HG02571 (cell line): ENCODE measurements at regions not wholly inside any gene's neighbourhood (a gene's known extent, or its start where the extent isn't known, plus 50 kb on each side); places are given as distances from the start of the nearest gene placed in this dataset.
"Not testable (repeated sequence)": the region's sequence is repeated elsewhere in the genome, so short reads cannot be mapped to it uniquely, and the experiment has no call there.

ENCODE experiments used
- ATAC-seq: cut with Tn5 transposase; IDR thresholded peaks from one replicate; pipeline ENCODE4 v1.9.1; 2021; ENCODE audit warnings: mild to moderate bottlenecking, moderate library complexity; ENCODE audit not compliant: unreplicated experiment

DNA sequence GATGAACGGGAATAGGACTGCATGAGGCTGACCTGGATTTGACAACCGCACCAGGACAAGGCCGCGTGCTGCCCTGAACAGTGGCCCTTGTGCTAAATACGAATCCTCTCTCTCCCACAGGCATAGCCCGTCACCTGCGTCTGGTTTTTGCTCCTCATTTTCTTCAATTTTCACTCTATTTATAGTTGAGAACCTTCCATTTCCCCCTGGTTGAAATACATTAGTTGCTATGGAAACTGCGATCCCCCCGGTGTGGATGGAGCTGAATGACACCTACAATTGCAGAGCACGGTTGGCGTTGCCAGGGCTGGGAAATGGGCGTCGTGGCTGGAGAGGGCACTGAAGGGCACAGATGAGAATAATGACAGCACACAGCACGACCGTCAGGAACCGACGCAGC is 158.6 kb upstream of the PITRM1 start:
- ATAC-seq, result no peak

DNA sequence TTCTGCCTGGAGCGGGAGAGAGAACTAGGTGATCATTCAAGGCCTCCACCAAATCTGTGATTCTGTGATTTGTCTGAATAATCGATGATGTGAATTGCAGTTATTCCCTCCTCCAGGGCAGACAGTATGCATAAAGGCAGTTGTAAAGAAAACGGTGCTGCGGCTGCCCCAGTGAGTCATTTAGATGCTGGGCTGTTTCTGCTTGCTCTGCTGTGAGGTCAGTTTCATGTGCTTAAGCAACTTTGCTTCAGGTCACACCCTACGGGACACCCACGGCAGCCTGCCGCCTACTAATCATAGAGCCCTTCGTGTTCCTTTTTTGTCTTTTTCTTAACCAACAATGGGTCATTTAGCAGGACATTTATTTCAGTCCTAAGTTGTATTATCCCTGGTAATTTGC is 158.1 kb upstream of the PITRM1 start:
- ATAC-seq, result no peak

DNA sequence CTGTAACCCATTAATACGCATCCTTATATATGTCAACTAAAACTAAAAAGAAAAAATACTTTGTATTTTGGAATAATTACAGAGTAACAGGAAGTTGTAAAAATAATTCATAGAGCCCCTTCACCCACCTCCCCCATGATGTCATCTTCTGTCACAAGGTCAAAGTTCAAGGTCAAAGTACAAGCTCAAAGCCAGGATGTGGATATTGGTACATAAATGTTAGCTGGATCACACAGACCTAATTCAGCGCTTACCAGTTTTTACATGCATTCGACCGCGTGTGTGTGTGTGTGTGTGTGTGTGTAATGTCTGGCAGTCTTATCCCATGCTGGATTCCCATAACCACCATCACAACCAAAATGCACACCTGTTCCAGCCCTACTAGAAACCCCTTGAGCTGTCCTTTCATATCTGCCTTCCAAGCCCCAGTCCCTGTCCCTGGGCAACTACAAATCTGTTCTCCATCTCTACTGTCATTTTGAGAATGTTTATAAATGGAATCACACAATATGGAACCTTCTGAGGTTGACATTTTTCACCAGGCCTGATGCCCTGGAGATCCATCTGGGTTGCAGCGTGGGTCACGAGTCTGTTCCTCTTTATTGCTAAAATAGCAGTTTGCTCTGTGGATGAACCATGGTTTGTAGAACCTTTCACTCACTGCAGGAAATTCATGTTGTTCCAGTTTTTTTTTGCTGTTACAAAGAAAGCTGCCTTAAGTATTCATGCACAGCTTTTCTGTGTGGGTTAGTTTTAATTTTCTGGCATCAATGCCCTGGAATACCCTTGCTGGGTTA is 153.6 kb upstream of the PITRM1 start:
- no peak for ATAC-seq

DNA sequence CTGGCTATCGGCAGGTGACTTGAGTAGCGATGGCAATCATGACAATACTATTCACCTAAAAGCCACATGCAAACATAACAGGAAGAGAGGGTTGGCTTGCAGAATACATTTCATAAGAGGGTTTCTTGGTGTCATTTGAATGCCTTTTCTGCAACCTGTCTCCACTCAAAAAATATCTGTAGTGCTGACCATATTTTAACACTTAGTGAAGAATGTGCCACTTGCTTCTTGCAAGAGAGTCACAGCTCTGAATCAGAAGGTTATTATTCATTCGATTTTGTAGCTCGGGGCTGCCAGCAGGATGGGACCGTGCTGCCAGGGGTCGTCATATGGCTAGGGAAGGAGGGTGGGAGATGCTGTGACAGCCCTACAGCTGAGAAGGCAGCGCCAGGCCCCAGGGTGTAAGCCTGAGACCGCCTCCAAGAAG is 152.0 kb upstream of the PITRM1 start:
- ATAC-seq, result no peak

DNA sequence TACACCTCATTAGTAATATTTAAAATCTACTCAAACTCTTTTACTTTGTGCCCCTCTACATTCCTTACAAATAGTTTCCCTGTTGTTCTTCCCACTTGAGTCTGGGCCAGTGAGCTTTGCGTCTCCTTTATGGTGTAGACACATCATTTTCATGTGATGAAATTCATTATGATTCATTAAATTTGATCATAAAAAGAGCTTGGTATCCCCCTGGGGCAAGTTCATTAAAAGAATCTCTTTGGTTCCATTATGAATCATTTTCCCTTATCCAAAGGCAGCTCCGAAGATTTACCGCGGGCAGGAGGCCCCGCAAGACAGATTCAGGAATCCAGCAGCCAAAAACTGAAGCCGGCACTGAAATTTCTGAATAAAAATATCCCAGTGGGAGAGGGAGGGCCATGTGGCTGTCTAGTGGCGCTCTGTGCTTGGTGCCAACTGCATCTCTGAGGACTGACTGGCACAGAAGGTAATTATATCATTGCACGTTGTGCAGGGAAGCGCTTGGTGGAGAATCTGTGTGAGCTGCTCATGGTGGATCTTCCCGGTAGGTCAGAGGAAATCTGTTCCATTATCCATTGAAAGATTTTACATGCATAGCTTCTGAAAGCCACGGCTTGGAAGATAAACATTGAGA is 151.4 kb upstream of the PITRM1 start:
- ATAC-seq, result no peak

DNA sequence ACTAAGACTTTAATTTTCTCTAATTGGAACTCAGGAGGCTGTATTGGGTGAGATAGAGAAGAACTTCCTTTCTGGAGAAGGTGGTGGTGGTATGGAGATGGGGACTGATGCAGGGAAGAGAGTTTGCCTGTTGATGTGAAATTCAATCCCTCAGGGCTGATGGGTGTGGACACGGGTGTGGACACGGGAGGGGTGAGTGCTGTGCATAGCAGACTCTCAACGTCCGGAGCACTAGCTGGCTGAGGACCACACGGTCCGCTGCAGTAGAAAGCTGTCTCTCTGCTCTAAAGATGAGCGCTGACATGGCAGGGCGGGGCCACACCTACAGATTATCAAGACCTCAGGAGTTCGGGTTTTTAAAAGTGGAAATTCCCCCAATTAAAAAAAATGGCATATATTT is 148.5 kb upstream of the PITRM1 start:
- ATAC-seq, result no peak

DNA sequence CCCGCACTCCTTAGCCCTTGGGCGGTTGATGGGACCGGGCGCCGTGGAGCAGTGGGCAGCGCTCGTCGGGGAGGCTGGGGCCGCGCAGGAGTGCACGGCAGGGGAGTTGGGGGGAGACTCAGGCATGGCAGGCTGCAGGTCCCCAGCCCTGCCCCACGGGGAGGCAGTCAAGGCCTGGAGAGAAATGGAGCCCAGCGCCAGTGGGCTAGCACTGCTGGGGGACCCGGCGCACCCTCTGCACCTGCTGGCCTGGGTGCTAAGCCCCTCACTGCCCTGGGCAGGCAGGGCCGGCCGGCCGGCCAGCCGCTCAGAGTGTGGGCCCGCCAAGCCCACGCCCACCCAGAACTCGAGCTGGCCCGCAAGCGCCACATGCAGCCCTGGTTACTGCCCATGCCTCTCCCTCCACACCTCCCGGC is 147.2 kb upstream of the PITRM1 start:
- ATAC-seq, result no peak

DNA sequence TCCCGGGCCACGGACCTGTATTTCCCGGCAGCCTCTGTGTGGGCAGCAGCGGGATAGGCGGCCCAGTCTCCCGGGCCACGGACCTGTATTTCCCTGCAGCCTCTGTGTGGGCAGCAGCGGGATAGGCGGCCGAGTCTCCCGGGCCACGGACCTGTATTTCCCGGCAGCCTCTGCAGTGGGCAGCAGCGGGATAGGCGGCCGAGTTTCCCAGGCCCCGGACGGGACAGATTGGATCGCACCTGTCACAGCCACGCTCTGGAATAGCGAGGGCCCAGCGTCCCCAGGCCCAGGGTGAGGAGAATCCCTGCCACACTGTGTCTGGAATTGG is 145.9 kb upstream of the PITRM1 start:
- not testable (repeated sequence) for ATAC-seq

DNA sequence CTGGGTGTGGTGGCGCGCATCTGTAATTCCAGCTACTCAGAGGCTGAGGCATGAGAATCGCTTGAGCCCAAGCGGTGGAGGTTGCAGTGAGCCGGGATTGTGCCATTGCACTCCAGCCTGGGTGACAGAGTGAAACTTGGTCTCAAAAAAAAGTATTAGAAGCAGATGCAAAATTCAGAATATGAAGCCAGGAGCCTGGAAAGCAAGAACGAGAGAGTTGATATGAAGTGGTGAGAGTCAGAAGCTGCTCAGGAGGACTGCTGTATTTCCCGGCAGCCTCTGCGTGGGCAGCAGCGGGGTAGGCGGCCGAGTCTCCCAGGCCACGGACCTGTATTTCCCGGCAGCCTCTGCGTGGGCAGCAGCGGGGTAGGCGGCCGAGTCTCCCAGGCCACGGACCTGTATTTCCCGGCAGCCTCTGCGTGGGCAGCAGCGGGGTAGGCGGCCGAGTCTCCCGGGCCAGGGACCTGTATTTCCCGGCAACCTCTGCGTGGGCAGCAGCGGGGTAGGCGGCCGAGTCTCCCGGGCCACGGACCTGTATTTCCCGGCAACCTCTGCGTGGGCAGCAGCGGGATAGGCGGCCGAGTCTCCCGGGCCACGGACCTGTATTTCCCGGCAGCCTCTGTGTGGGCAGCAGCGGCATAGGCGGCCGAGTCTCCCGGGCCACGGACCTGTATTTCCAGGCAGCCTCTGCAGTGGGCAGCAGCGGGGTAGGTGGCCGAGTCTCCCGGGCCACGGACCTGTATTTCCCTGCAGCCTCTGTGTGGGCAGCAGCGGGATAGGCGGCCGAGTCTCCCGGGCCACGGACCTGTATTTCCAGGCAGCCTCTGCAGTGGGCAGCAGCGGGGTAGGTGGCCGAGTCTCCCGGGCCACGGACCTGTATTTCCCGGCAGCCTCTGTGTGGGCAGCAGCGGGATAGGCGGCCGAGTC is 145.2 kb upstream of the PITRM1 start:
- ATAC-seq, result not testable (repeated sequence)

DNA sequence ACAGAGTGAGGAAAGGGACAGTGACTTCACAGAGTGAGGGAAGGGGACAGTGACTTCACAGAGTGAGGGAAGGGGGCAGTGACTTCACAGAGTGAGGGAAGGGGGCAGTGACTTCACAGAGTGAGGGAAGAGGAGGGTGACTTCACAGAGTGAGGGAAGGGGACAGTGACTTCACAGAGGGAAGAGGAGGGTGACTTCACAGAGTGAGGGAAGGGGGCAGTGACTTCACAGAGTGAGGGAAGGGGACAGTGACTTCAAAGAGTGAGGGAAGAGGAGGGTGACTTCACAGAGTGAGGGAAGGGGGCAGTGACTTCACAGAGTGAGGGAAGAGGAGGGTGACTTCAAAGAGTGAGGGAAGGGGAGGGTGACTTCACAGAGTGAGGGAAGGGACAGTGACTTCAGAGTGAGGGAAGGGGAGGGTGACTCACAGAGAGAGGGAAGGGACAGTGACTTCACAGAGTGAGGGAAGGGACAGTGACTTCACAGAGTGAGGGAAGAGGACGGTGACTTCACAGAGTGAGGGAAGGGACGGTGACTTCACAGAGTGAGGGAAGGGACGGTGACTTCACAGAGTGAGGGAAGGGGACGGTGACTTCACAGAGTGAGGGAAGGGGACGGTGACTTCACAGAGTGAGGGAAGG is 142.0 kb upstream of the PITRM1 start:
- ATAC-seq, result not testable (repeated sequence)

DNA sequence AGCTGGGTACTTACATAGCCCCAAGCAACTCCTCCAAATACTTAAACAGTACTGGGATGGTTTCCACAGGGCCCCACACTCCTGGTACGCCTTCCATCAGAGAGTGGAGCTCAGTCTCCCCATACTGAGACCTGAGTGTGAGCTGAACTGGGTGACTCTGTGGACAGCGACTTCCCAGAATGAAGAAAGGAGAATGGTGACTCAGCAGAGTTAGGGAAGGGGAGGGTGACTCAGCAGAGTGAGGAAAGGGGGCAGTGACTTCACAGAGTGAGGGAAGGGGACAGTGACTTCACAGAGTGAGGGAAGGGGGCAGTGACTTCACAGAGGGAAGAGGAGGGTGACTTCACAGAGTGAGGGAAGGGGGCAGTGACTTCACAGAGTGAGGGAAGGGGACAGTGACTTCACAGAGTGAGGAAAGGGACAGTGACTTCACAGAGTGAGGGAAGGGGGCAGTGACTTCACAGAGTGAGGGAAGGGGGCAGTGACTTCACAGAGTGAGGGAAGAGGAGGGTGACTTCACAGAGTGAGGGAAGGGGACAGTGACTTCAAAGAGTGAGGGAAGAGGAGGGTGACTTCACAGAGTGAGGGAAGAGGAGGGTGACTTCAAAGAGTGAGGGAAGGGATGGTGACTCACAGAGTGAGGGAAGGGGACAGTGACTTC is 141.3 kb upstream of the PITRM1 start:
- not testable (repeated sequence) for ATAC-seq

DNA sequence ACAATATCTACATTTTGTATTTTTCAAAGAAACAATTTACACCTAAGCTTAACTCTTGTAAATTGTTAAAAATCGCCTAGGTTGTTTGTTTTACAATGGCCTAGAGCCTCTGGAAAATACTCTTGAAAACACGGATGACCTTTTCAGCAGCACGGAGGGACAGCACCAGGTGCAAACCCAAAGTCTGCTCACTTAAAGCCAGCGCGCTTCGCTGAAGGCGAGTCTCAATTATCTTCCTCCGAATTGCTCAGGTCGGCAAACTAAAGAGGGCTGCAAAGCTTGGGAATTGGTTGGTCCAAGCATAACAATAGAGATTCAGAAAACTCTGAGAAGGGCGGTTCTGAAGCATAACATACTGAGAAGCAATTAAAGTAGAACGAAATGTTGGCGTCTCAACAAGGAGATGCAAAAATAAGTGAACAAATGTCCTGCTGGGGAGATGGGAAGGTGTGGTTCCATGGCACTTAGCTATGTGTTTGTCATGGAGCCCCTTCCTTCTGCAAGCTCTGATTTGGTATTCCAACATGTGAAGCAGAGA is 139.9 kb upstream of the PITRM1 start:
- no peak for ATAC-seq

DNA sequence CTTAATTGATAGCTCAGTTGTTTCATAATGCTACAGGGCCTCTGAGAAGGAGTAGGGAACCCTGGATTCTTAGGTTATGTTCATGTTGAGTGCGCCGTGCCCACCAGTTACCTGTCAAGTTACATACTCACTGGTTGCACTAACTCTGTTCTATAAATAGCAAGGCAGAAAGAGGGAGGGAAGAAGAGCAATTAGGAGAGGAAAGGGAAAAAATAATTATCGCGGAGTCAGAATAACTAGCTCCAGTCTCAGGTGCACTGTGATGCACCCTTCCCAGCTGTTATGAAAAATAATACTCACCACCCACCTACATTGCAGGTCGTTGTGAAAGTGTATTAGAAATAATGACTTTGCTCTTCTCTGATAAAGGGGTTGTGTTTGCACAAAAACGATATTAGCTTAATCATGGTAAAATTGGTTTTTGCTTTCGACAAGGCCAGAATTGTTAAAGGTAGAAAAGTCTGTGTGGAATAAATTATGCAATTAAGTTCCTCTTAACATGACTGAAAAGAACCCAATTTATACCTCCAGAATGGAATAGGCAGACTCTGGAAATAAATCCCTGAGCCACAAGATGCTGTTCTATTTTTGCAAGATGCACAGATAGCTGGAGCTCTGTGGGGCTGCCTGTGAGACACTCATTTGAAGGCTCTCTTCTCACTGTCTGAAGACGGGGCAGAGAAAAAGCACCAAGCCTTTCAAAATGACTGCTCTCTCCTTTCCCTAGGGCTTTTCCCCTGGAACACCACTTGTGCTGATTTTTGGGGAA is 137.6 kb upstream of the PITRM1 start:
- ATAC-seq, result no peak

DNA sequence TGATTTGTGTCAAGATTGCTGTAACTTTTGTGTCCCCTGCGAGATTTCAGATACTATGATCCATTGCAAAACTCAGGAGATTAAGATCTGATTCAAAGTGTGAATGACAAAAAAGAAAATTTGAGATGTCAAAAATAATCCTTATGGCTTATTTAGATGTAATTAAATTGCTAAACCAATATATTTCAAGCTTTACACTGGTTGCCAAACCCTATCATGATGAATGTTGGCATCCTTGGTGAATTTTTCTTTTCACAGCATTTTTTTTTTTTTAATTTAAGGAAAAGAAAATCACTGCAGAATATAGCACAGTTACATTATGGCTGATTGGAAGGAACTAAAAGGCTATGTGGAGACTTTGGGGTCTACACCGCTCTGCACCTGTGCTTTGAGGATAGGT is 133.5 kb upstream of the PITRM1 start:
- ATAC-seq, result no peak

DNA sequence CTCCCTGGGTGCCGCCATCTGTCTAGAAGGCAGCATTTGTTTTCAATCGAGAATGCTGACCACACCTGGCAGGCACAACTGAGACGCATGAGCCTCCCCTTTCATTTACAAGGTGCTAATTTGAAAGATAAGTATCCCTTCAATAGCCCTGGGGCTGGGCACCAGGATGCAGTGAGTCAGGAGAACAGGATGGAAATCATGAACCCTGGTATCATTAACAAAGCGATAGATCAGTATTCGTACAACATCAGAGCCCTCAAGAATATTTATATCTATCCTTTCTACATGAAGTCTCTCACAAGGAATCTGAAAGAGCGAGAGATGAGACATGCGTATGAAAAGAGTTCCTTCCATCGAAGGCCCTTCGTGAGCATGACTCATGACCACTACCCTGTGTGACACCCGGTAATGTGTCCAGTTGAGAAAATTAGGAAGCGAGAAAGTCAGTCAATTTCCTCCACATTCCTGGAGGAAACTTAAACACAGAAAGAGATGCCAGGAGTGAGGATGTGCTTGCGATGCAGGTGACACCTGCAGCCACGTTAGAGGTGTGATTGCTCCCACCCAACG is 123.1 kb upstream of the PITRM1 start:
- no peak for ATAC-seq

DNA sequence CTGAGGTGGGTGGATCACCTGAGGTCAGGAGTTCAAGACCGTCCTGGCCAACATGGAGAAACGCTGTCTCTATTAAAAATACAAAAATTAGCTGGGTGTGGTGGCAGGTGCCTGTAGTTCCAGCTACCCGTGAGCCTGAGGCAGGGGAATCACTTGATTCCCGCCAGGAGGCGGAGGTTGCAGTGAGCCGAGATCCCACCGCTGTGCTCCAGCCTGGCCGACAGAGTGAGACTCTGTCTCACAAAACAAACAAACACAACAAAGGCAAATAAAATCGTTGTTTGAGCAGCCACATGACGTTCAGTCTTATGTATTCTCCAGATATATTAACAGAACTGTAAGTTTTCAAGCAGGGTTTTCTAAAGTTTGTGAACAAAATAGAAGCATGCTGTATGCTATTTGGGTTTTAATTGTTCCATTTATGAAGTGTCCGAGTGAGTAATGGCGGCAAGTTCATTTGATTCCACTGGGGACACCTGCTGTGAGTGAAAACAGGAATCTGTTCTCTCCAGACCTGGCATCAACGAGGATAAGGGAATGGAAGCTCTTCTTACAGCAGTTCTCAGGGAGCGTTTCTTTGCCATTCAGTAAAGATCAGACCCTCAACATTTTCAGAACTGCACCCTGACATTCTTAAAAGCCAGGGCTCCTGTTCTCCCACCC is 122.5 kb upstream of the PITRM1 start:
- ATAC-seq, result no peak

DNA sequence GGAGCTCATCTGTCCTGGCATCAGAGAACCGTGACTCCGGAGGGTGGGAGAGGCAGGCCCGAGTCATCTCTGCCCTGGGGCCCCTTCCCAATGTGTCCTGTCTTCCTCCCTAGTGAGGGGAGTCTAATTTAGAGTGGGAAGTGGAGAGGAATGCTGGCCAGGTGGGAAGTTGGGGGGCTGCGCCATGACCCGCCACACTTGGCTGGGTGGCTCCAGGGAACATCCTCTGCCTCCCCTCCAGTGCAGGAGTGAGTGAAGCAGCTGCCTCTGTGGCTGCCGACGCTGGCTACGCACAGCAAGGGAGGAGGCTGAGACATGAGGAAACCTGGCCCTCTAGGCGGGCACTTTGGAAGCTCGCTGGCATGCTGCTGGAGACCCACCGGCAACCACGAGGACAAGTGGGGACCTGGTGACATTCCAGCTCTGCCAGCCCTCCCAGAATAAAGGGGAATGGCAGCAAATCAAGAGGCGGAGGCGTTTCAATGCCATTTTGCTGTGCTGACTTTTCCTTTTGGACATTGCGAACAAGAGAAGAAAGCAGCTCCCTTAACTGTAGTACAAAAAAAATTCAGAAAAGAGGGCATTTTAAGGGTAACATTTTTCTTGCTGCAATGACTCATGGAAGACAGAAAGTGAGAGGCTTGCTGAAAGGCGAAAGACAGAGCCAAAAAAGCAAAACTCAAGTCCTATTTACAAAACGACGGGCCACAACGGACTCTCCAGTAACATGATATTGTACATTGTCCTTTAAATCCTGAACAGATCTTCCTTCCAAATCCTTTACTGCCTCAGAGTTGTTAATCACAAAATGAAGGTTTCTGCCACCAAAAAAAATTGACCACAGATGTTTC is 121.2 kb upstream of the PITRM1 start:
- ATAC-seq, result no peak

DNA sequence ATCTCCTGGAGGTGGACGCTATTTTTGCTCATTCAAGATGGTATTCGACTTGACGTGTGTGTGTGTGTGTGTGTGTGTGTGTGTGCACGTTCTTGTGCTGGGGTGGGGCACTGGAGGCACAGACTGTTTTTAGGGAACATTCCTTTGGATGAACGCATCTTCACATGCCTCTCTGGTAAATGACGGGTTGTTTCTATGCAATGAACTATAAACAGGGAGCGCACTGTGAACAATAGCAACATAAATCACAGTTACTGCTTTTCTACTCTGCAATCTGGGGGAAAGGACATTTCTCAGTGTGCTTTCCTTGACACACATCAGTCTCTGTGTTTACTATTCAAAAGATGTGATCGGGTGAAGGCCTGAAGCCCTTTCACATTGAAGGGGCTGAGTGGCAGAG is 120.1 kb upstream of the PITRM1 start:
- no peak for ATAC-seq
